ENCODE measurements at regions not wholly inside any gene's neighbourhood (a gene's known extent, or its start where the extent isn't known, plus 50 kb on each side); places are given as distances from the start of the nearest gene placed in this dataset.

- Mint-ChIP-seq H3K27ac (no peak overlapping the region), H3K9me3 (peaks cover 0 to 2% (median 0%) of the 10 kb centered on the region in 8 donors), H3K27me3 (peaks cover 0 to 2% of the 10 kb centered on the region in 2 donors), H3K36me3 (no peaks in the 10 kb centered on the region), H3K4me1 (no peaks in the 10 kb centered on the region), H3K4me3 (no peak overlapping the region)
- Histone ChIP-seq H3K27ac (ENCODE audit: low read depth, low read length) (no peak overlapping the region), H3K36me3 (ENCODE audit: insufficient read depth, low read length) (no peaks in the 10 kb centered on the region), H3K4me3 (ENCODE audit: low read length in 2 of 2) (no peak overlapping the region), H3K27me3 (ENCODE audit: insufficient read depth, low read length) (no peaks in the 10 kb centered on the region), H3K9me3 (ENCODE audit: control insufficient read depth in 1 of 2, low read length in 2 of 2) (no peaks in the 10 kb centered on the region), H3K4me1 (ENCODE audit: insufficient read depth, low read length) (no peaks in the 10 kb centered on the region)
- intact Hi-C loops (cut with micrococcal nuclease): no loop called here
- ChIA-PET POLR2A (ENCODE audit: partially characterized antibody) (no interaction called here), CTCF (ENCODE audit: partially characterized antibody) (no interaction called here)
- no peak for DNase-seq
Measured at GRCh38 chr7:47663213-47663612, 81.3 kb upstream of the TNS3 start.

- no peaks in the 10 kb centered on the region for H3K4me1 ChIP-seq (ENCODE audit: insufficient read depth, low read length)
Measured at GRCh38 chr7:47661051-47661714, 79.3 kb upstream of the TNS3 start.

DNA sequence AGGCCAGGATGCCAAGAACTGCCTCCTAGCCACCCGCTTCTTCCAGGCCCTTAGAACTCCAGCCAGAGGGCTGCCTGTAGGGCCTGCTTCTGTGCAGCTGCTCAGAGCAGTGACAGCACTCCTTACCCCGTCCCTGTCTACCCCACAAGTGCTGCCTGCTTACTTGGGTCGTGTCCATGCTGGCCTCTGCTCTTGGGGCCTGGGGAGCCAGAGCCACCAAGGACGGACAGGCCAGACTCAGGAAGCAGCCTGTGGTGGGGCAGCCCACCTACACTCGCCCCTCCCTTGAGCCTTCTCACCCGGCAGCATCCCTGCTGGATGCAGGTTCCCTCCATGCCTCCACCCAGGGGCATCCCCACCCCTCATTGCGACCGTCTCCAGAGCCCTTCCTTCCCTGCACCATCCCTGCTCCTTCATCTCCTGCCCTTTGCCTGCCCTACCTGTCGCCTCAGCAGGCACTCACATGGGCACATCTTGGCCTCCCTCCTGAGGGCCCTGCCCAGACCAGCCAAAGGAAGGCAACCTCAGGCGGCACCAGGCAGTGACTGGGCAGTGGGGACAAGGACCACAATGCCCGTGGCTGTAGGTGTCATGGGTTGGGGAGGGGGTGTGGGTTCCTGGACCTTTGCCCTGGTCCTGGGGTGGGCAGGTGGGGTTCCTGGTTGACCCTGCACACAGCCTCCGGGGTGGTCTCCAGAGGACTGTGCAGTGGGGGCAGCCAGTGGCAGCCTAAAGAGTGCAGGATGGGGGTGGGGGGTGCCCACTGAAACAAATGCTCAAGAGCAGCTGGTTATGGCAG is 78.0 kb upstream of the TNS3 start:
- H3K27ac ChIP-seq (ENCODE audit: low read depth, low read length): no peak overlapping the region
- ChIA-PET CTCF (ENCODE audit: partially characterized antibody) (no interaction called here), POLR2A (ENCODE audit: partially characterized antibody) (no interaction called here)
- Mint-ChIP-seq H3K27ac (peak overlapping the region in 1 of 7 donors; percentile 49), H3K4me1 (no peaks in the 10 kb centered on the region), H3K27me3 (no peaks in the 10 kb centered on the region), H3K4me3 (no peak overlapping the region), H3K36me3 (no peaks in the 10 kb centered on the region), H3K9me3 (peaks cover 0 to 5% (median 0%) of the 10 kb centered on the region in 8 donors)
- intact Hi-C loops (cut with micrococcal nuclease): no loop called here
- H3K9me3 ChIP-seq (ENCODE audit: control insufficient read depth in 1 of 2, low read length in 2 of 2): no peaks in the 10 kb centered on the region
- H3K27me3 ChIP-seq (ENCODE audit: insufficient read depth, low read length): no peaks in the 10 kb centered on the region
- no peaks in the 10 kb centered on the region for H3K36me3 ChIP-seq (ENCODE audit: insufficient read depth, low read length)
- DNase-seq: no peak
- H3K4me3 ChIP-seq (ENCODE audit: low read length in 2 of 2): no peak overlapping the region
- no peaks in the 10 kb centered on the region for H3K4me1 ChIP-seq (ENCODE audit: insufficient read depth, low read length)

More at GRCh38 chr7:47661051-47661714, 79.3 kb upstream of the TNS3 start:
- Histone ChIP-seq H3K27me3 (ENCODE audit: insufficient read depth, low read length) (no peaks in the 10 kb centered on the region), H3K27ac (ENCODE audit: low read depth, low read length) (no peak overlapping the region), H3K9me3 (ENCODE audit: control insufficient read depth in 1 of 2, low read length in 2 of 2) (no peaks in the 10 kb centered on the region), H3K4me3 (ENCODE audit: low read length in 2 of 2) (no peak overlapping the region), H3K36me3 (ENCODE audit: insufficient read depth, low read length) (no peaks in the 10 kb centered on the region)
- ChIA-PET POLR2A (ENCODE audit: partially characterized antibody) (no interaction called here), CTCF (ENCODE audit: partially characterized antibody) (no interaction called here)
- Mint-ChIP-seq H3K27me3 (peaks cover 0 to 2% of the 10 kb centered on the region in 2 donors), H3K4me1 (no peaks in the 10 kb centered on the region), H3K9me3 (peaks cover 0 to 5% (median 0%) of the 10 kb centered on the region in 8 donors), H3K4me3 (no peak overlapping the region), H3K27ac (no peak overlapping the region), H3K36me3 (no peaks in the 10 kb centered on the region)
- intact Hi-C loops (cut with micrococcal nuclease): no loop called here
- no peak for DNase-seq

DNA sequence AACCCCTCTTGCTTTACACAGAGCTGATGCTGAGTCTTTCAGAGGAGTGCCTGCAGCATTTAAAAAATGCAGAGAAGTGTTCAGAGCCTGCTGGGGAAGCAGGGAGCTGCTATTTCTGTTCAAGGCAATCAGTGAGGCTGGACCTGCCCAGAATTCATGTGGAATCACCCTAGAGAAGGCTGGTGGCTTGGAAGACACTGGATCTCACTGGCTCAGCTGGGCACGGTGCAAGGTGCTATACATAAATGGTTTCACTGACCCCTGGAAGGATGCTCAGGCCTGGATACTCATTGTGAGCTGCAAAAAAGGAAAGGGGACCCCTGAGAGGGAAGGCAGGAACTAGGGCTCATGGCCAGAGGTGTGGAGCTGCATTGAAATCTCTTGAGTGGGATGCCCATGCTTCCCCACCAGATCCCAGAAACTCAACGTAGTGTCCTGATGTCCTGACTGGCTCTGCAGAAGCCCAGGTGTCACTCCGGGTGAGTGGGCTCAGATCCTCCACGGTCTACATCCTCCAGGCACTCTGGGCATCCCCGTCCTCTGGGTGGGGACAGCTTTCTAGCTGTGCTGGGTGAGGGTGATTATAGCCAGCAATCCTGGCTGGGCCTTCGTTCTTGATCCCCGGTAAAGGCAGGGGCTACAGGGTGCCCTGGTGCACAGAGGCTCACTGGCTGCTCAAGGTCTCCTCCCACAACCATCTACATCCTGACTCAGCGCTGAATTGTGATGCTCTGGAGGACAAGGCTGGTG is 77.2 kb upstream of the TNS3 start:
- Mint-ChIP-seq H3K4me3 (no peak overlapping the region), H3K36me3 (no peaks in the 10 kb centered on the region), H3K27me3 (no peaks in the 10 kb centered on the region), H3K9me3 (peaks cover 0 to 5% (median 0%) of the 10 kb centered on the region in 8 donors), H3K4me1 (no peaks in the 10 kb centered on the region), H3K27ac (no peak overlapping the region)
- H3K9me3 ChIP-seq (ENCODE audit: control insufficient read depth in 1 of 2, low read length in 2 of 2): no peaks in the 10 kb centered on the region
- no peaks in the 10 kb centered on the region for H3K27me3 ChIP-seq (ENCODE audit: insufficient read depth, low read length)
- CTCF ChIA-PET (ENCODE audit: partially characterized antibody): no interaction called here
- no peak overlapping the region for H3K27ac ChIP-seq (ENCODE audit: low read depth, low read length)
- H3K4me3 ChIP-seq (ENCODE audit: low read length in 2 of 2): no peak overlapping the region
- no peaks in the 10 kb centered on the region for H3K4me1 ChIP-seq (ENCODE audit: insufficient read depth, low read length)
- intact Hi-C loops (cut with micrococcal nuclease): no loop called here
- DNase-seq: no peak
- POLR2A ChIA-PET (ENCODE audit: partially characterized antibody): no interaction called here
- H3K36me3 ChIP-seq (ENCODE audit: insufficient read depth, low read length): no peaks in the 10 kb centered on the region

GRCh38 chr7:47657126-47657525 is 75.2 kb upstream of the TNS3 start:
- Histone ChIP-seq H3K27ac (ENCODE audit: low read depth, low read length) (no peak overlapping the region), H3K4me3 (ENCODE audit: low read length in 2 of 2) (no peak overlapping the region), H3K36me3 (ENCODE audit: insufficient read depth, low read length) (no peaks in the 10 kb centered on the region), H3K4me1 (ENCODE audit: insufficient read depth, low read length) (no peaks in the 10 kb centered on the region), H3K9me3 (ENCODE audit: control insufficient read depth in 1 of 2, low read length in 2 of 2) (no peaks in the 10 kb centered on the region), H3K27me3 (ENCODE audit: insufficient read depth, low read length) (no peaks in the 10 kb centered on the region)
- no peaks in the 10 kb centered on the region for H3K36me3 Mint-ChIP-seq
- no peaks in the 10 kb centered on the region for H3K4me1 Mint-ChIP-seq
- no peak for DNase-seq
- peaks cover 0 to 5% (median 0%) of the 10 kb centered on the region in 8 donors for H3K9me3 Mint-ChIP-seq
- intact Hi-C loops (cut with micrococcal nuclease): no loop called here
- no peaks in the 10 kb centered on the region for H3K27me3 Mint-ChIP-seq
- ChIA-PET CTCF (ENCODE audit: partially characterized antibody) (no interaction called here), POLR2A (ENCODE audit: partially characterized antibody) (no interaction called here)
- H3K27ac Mint-ChIP-seq: no peak overlapping the region
- H3K4me3 Mint-ChIP-seq: no peak overlapping the region

- H3K36me3 ChIP-seq (ENCODE audit: insufficient read depth, low read length): no peaks in the 10 kb centered on the region
- DNase-seq: no peak
- Mint-ChIP-seq H3K9me3 (peaks cover 0 to 3% (median 0%) of the 10 kb centered on the region in 8 donors), H3K27me3 (no peaks in the 10 kb centered on the region), H3K36me3 (no peaks in the 10 kb centered on the region), H3K27ac (peak overlapping the region in 1 of 7 donors; percentile 9), H3K4me1 (no peaks in the 10 kb centered on the region), H3K4me3 (no peak overlapping the region)
- no peaks in the 10 kb centered on the region for H3K9me3 ChIP-seq (ENCODE audit: control insufficient read depth in 1 of 2, low read length in 2 of 2)
- H3K4me3 ChIP-seq (ENCODE audit: low read length in 2 of 2): no peak overlapping the region
- ChIA-PET POLR2A (ENCODE audit: partially characterized antibody) (no interaction called here), CTCF (ENCODE audit: partially characterized antibody) (interaction anchor here (1.0 kb wide), 1 partner anchor 35 kb away, joined by 4 read pairs; no protein-coding TSS in a partner anchor)
- H3K27ac ChIP-seq (ENCODE audit: low read depth, low read length): no peak overlapping the region
- intact Hi-C loops (cut with micrococcal nuclease): no loop called here
- no peaks in the 10 kb centered on the region for H3K27me3 ChIP-seq (ENCODE audit: insufficient read depth, low read length)
- no peaks in the 10 kb centered on the region for H3K4me1 ChIP-seq (ENCODE audit: insufficient read depth, low read length)
Measured at GRCh38 chr7:47654672-47655298, 72.9 kb upstream of the TNS3 start.
